Erythroblast (primary cell): ENCODE measurements at regions not wholly inside any gene's neighbourhood (a gene's known extent, or its start where the extent isn't known, plus 50 kb on each side); places are given as distances from the start of the nearest gene placed in this dataset.

Experiments
- GATA1 ChIP-seq: IDR thresholded peaks from 2 replicates; pipeline ENCODE4 v1.6.1; 2011; ENCODE audit warnings: low read depth, mild to moderate bottlenecking, control low read depth, low read length, moderate library complexity
- POLR2A ChIP-seq: IDR thresholded peaks from 2 replicates; pipeline ENCODE4 v1.6.1; 2011; ENCODE audit warnings: mild to moderate bottlenecking, low read length

DNA sequence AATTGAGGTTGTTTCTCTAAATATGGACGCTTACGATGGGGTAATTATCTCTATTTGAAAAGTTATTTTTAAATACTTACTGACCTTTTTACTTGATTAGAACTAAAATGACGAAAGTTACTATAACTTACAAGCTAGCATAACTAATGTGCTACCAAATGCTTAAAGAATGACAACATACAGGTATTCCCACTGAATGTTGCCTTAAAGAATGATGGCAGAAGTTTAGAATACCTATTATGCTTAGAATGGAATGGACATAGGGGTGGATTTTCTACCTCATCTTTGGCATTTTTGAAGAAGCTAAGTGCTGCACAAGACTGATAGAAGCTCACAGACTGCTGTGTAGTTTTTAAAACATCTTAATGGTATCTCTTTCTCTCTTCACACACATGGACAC, 284.8 kb downstream of the THBS2 start:
- no peak for TF ChIP-seq POLR2A
- TF ChIP-seq GATA1, result no peak
